ENCODE measurements at regions not wholly inside any gene's neighbourhood (a gene's known extent, or its start where the extent isn't known, plus 50 kb on each side); places are given as distances from the start of the nearest gene placed in this dataset.

DNA sequence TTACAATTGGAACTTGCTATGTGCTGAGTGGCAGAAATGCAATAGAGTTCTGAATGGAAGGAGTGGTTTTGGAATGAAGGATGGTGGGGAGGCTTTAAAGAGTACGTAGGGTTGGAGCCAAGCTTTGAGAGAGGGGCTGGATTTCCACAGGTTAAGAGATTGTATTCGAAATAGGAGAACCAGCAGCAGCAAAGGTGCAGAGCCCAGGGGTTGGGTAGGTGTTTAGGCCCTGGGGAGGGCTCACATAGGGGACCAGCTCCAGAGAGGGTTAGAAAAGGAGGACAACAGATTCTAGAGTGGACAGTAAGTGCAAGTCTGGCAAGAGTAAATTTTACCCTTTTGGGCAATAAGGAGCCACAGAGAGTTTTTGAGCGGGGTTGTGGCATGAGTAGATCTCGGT, 297.2 kb downstream of the RPS24 start:
- DNase-seq (no peak), ATAC-seq (no peak)
- Histone ChIP-seq H3K9me3 (ENCODE audit: low read length) (peaks cover 18% of the 10 kb centered on the region), H3K79me2 (ENCODE audit: low read length) (no peaks in the 10 kb centered on the region), H2AFZ (ENCODE audit: low read length) (no peak overlapping the region), H3K4me1 (ENCODE audit: insufficient read depth, low read length) (no peaks in the 10 kb centered on the region; the same call in 1 of the 2 replicates), H3K27me3 (ENCODE audit: low read length) (peaks cover 25% of the 10 kb centered on the region), H3K4me2 (ENCODE audit: low read length) (no peak overlapping the region), H3K9ac (ENCODE audit: low read length) (no peak overlapping the region), H3K9me2 (replicated peaks; ENCODE audit: low read length) (0 out of 2 replicates have a peak, but pooled peaks cover 5% of the 10 kb centered on the region), H3F3A (ENCODE audit: low read length, unreplicated experiment) (no peaks in the 10 kb centered on the region), H3K36me3 (ENCODE audit: low read depth, low read length) (no peaks in the 10 kb centered on the region; the same call in 1 of the 2 replicates), H3K4me3 (ENCODE audit: low read length) (no peak overlapping the region), H4K20me1 (ENCODE audit: low read length) (no peaks in the 10 kb centered on the region), H3K27ac (ENCODE audit: low read length) (no peak overlapping the region)
- POLR2A ChIA-PET (ENCODE audit: unreplicated experiment), result interaction anchor here (0.6 kb wide), 1 partner anchor 581 kb away, joined by 23 read pairs; no protein-coding TSS in a partner anchor
- CTCF ChIA-PET, result no interaction called here
- BruUV-seq (replicated peaks), result no TSS peak
- no peak for TF ChIP-seq EZH2 (IDR thresholded peaks at IDR 0.05; ENCODE audit: low read length, unreplicated experiment)
- TF ChIP-seq EZH2phosphoT487 (IDR thresholded peaks at IDR 0.05; ENCODE audit: borderline replicate concordance, low read length), result no peak
- TF ChIP-seq, protein P1, sequence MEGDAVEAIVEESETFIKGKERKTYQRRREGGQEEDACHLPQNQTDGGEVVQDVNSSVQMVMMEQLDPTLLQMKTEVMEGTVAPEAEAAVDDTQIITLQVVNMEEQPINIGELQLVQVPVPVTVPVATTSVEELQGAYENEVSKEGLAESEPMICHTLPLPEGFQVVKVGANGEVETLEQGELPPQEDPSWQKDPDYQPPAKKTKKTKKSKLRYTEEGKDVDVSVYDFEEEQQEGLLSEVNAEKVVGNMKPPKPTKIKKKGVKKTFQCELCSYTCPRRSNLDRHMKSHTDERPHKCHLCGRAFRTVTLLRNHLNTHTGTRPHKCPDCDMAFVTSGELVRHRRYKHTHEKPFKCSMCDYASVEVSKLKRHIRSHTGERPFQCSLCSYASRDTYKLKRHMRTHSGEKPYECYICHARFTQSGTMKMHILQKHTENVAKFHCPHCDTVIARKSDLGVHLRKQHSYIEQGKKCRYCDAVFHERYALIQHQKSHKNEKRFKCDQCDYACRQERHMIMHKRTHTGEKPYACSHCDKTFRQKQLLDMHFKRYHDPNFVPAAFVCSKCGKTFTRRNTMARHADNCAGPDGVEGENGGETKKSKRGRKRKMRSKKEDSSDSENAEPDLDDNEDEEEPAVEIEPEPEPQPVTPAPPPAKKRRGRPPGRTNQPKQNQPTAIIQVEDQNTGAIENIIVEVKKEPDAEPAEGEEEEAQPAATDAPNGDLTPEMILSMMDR (conservative IDR thresholded peaks at IDR 0.05; ENCODE audit: low read depth, low read length), result no peak
- intact Hi-C loops (cut with micrococcal nuclease), result loop anchor here (10.0 kb wide), 1 partner anchor 64 kb away; no protein-coding TSS in a partner anchor

DNA sequence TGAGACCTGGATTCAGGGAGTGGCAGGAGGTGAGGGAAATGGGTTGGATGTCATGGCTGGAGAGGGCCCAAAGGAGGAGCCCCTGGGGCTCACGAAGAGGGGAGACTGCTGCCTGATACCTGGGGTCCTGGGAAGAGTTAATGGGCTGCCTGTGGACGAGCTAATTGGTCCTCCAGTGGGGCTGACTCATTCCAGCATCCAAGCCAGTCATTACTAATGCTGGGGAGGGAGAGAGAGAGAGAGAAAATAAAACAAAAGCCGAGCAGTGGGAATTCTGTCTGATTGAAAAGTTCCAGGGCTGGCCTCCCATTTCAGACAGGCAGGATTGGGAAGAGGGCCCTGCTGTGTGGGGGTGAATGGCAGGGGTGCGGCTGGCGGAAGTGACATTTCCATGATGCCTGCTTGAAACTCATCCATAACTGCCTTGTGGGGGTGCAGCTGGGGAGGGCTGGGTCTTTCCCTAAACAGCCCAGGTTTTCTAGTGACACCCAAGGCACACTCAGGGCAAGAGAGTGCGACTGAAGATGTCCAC, 297.8 kb downstream of the RPS24 start:
- Histone ChIP-seq H3K9me2 (replicated peaks; ENCODE audit: low read length) (0 out of 2 replicates have a peak, but pooled peaks cover 5% of the 10 kb centered on the region), H3F3A (ENCODE audit: low read length, unreplicated experiment) (no peaks in the 10 kb centered on the region), H4K20me1 (ENCODE audit: low read length) (no peaks in the 10 kb centered on the region), H3K27ac (ENCODE audit: low read length) (no peak overlapping the region), H3K4me2 (ENCODE audit: low read length) (no peak overlapping the region), H3K4me1 (ENCODE audit: insufficient read depth, low read length) (no peaks in the 10 kb centered on the region; the same call in 1 of the 2 replicates), H3K27me3 (ENCODE audit: low read length) (peaks cover 25% of the 10 kb centered on the region), H3K79me2 (ENCODE audit: low read length) (no peaks in the 10 kb centered on the region), H3K4me3 (ENCODE audit: low read length) (no peak overlapping the region), H3K9me3 (ENCODE audit: low read length) (peaks cover 13% of the 10 kb centered on the region), H3K36me3 (ENCODE audit: low read depth, low read length) (no peaks in the 10 kb centered on the region), H3K9ac (ENCODE audit: low read length) (no peak overlapping the region), H2AFZ (ENCODE audit: low read length) (no peak overlapping the region)
- no TSS peak for BruUV-seq (replicated peaks)
- TF ChIP-seq, protein P1 (conservative IDR thresholded peaks at IDR 0.05; ENCODE audit: low read depth, low read length), result no peak
- no peak for TF ChIP-seq EZH2phosphoT487 (IDR thresholded peaks at IDR 0.05; ENCODE audit: borderline replicate concordance, low read length)
- TF ChIP-seq EZH2 (IDR thresholded peaks at IDR 0.05; ENCODE audit: low read length, unreplicated experiment), result no peak
- ChIA-PET POLR2A (ENCODE audit: unreplicated experiment) (interaction anchor here (0.6 kb wide), 1 partner anchor 581 kb away, joined by 23 read pairs; no protein-coding TSS in a partner anchor), CTCF (no interaction called here)
- intact Hi-C loops (cut with micrococcal nuclease), result loop anchor here (10.0 kb wide), 1 partner anchor 63 kb away; no protein-coding TSS in a partner anchor
- ATAC-seq, result peak; percentile 27; the same call in 1 of the 2 replicates
- DNase-seq, result peak; percentile 46

DNA sequence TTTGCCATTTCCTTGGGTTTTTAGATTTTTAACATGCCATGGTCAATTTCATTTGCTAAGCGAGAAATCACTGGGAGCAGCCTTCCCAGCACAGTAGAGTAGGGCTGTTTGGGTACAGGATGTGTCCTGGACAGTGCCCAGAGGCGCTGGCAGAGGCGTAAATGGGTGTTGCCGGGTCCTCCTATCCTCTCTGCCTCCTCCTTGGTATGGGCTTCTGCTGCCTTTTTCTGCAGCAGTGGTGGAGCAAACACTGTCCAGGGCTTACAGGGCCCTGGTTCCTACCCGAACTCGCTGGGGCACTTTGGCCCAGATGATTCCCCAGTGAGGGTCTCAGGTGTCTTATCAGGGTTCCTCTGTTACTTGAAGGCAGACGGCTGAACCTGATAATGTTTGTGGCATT, 298.3 kb downstream of the RPS24 start:
- no peak overlapping the region for H3K9ac ChIP-seq (ENCODE audit: low read length)
- no peaks in the 10 kb centered on the region for H4K20me1 ChIP-seq (ENCODE audit: low read length)
- BruUV-seq (replicated peaks), result no TSS peak
- intact Hi-C loops (cut with micrococcal nuclease), result loop anchor here (10.0 kb wide), 1 partner anchor 63 kb away; no protein-coding TSS in a partner anchor
- no peak for TF ChIP-seq EZH2 (IDR thresholded peaks at IDR 0.05; ENCODE audit: low read length, unreplicated experiment)
- H3K4me3 ChIP-seq (ENCODE audit: low read length), result no peak overlapping the region
- no peaks in the 10 kb centered on the region for H3K79me2 ChIP-seq (ENCODE audit: low read length)
- peaks cover 25% of the 10 kb centered on the region for H3K27me3 ChIP-seq (ENCODE audit: low read length)
- no peak for ATAC-seq
- CTCF ChIA-PET, result no interaction called here
- no peak overlapping the region for H3K27ac ChIP-seq (ENCODE audit: low read length)
- DNase-seq, result no peak
- 0 out of 2 replicates have a peak, but pooled peaks cover 5% of the 10 kb centered on the region for H3K9me2 ChIP-seq (replicated peaks; ENCODE audit: low read length)
- H3K4me1 ChIP-seq (ENCODE audit: insufficient read depth, low read length), result no peaks in the 10 kb centered on the region; the same call in 1 of the 2 replicates
- no peak overlapping the region for H2AFZ ChIP-seq (ENCODE audit: low read length)
- peaks cover 7% of the 10 kb centered on the region for H3K9me3 ChIP-seq (ENCODE audit: low read length)
- no peaks in the 10 kb centered on the region for H3K36me3 ChIP-seq (ENCODE audit: low read depth, low read length)
- no peaks in the 10 kb centered on the region for H3F3A ChIP-seq (ENCODE audit: low read length, unreplicated experiment)
- POLR2A ChIA-PET (ENCODE audit: unreplicated experiment), result no interaction called here
- H3K4me2 ChIP-seq (ENCODE audit: low read length), result no peak overlapping the region

Data from PC-3 (cell line).